Limb (tissue), 2 donors: ENCODE measurements at regions not wholly inside any gene's neighbourhood (a gene's known extent, or its start where the extent isn't known, plus 50 kb on each side); places are given as distances from the start of the nearest gene placed in this dataset.
"Not testable (repeated sequence)": the region's sequence is repeated elsewhere in the genome, so short reads cannot be mapped to it uniquely, and the experiment has no call there.

Experiments
- DNase-seq, 2 donors: peaks; one replicate each; pipeline ENCODE4 v3.0.0-alpha.2; 2016; ENCODE audit errors: extremely low spot score in 2 of 2

DNA sequence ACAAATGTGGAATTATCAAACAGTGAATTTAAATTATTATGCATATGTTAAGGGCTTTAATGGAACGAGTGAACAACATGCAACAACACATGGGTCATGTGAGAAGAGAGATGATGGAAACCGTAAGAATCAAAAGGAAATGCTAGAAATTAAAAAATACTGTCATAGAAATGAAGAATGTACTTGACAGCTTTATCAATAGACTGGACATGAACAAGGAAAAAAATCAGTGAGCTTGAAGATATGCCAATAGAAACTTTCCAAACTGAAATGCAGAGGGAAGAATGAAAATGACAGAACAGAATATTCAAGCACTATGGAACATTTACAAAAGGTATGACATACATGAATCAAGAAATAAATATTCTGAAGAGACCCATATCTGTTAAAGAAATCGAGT, 117.7 kb upstream of the KCNJ3 start:
- DNase-seq: no peak

DNA sequence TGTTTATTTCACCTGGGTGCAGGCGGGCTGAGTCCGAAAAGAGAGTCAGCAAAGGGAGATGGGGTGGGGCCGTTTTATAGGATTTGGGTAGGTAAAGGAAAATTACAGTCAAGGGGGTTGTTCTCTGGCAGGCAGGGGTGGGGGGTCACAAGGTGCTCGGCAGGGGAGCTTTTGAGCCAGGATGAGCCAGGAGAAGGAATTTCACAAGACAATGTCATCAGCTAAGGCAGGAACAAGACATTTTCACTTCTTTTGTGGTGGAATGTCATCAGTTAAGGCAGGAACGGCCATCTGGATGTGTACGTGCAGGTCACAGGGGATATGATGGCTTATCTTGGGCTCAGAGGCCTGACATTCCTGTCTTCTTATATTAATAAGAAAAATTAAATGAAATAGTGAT, 115.8 kb upstream of the KCNJ3 start:
- DNase-seq: not testable (repeated sequence)

DNA sequence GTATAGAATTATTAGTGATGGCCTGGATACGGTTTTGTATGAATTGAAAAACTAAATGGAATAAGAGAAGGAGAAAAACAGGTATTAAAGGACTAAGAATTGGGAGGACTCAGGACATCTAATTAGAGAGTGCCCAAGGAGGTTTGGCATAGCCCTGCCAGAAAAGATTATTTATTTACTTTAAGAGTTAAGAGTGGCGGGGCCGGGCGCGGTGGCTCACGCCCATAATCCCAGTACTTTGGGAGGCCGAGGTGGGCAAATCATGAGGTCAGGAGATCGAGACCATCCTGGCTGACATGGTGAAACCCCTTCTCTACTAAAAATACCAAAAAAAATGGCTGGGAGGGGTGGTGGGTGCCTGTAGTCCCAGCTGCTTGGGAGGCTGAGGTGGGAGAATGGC, 115.2 kb upstream of the KCNJ3 start:
- not testable (repeated sequence) for DNase-seq

DNA sequence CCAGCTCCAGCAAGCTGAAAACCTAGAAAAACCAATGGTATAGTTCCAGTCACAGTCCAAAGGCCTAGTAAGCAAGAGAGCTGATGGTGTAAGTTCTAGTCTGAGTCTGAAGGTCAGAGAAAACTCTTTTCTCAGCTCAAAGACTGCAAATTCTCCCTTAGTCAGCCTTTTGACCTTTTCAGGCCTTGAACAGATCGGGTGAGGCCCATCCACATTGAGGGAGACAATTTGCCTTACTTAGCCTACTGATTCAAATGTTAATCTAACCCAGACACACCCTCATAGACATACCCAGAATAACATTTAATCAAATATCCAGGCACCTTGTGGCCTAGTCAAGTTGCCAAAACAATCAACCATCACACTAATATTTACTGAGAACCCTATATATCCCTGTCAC, 110.8 kb upstream of the KCNJ3 start:
- no peak for DNase-seq

DNA sequence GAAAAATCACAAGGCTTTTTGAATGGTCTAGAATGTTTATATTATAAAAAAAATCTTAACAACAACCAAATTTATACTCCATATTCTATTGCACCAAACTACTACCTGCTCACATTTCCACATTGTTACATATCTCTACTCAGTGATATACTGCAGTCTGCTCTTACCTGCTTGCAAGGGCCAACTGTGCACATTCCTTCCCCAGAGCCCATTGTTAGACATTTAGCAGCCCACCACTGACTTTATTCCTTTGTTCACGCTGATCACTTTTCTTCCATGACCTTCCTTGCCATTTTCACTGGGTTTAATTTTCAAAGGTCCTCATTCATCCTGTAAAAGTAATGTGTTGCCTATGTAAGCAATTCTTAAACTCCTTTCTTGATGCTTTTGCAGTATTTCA, 109.7 kb upstream of the KCNJ3 start:
- DNase-seq: no peak

DNA sequence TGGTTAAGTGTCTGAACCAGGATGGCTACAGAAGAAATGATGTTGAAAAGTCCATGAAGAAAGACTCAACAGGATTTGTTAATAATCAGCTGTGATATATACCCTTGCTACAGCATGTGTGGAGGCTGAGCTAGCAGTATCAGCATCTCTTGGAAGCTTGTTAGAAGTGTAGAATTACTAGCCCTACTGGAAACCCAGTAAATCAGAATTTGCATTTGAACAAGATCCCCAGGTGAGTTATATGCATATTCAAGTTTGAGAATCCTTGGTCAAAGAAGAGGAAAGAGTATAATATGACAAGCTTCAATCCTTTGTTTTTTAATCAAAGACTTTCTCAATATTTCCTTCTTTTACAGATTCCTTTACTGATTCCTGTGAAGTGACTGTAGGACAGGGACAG, 109.0 kb upstream of the KCNJ3 start:
- no peak for DNase-seq

DNA sequence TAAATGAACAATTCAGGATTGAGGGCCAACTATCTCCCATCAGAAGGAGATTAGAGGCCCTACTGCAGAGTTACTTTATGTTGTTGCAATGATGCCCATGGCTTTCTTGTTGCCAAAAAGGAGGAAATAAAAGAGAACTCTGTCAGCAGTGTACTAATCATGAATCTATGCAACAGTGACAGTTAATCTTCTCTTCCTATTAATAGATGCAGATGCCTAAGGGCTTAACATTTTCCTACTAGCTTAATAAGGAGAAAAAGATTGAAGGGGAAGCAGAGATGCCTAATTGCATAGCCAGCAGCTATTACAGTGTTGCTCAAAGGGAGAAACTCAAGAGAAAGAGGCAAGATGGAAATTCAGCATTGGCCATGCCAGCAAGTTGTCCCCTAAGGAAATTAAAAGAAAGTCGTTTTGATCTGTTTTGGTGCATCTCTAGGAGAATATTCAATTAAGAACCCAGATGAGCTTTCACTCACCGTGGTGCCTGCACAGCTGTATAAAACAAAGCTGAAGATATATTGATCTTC, 107.1 kb upstream of the KCNJ3 start:
- no peak for DNase-seq

DNA sequence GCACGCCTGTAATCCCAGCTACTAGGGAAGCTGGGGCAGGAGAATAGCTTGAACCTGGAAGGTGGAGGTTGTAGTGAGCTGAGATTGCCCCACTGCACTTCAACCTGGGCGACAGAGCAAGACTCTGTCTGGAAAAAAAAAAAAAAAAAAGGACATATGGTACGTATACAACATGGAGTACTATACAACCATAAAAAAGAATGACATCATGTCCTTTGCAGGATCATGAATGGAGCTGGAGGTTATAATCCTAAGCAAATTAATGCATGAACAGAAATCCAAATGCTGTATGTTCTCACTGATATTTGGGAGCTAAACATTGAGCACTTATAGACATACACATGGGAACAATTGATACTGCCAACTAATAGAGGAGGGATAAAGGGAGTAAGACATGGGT, 99.3 kb upstream of the KCNJ3 start:
- no peak for DNase-seq

DNA sequence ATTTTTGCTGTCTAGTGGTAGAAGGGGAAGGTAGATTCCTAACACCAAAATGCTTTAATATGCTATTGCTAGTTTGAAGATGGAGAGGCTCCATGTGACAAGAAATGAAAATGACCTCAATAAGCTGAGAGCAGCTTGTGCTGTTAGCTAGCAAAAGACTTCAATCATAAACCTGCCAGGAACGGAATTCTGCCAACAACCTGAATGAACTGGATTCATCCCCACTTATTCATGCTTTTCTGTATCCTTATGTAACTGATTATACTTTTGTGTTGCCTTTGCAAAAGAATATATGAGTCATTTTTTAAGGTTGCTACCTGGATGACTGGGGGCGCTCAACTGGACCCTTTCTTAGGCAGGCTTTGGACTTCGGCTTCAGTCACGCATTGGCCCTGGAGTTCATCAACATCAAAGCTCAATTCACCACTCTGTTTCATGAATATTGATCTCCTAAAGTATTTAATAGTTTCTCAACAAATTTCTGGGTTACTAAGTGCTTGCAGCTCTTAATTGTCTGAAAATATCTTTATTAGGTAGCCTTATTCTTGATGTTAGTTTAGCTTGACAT, 97.5 kb upstream of the KCNJ3 start:
- no peak for DNase-seq

DNA sequence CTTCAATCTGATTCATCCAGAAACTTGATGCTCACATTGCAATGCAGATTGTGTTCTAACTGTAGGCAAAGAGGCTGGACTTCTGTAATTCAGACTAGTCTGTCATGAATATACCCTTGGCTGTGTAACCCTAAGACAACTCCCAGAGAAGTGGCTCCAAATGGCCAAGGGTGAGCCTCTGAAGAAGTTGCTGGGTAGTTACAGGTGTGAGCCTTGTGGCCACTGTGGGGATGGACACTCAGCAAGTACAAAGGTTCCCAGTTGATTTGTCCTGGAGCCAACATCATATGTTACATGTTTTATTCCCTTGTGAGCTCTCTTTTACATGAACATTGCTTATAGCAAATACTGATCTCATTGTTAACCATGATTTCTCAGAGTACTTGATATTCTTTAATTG, 94.8 kb upstream of the KCNJ3 start:
- DNase-seq: no peak

DNA sequence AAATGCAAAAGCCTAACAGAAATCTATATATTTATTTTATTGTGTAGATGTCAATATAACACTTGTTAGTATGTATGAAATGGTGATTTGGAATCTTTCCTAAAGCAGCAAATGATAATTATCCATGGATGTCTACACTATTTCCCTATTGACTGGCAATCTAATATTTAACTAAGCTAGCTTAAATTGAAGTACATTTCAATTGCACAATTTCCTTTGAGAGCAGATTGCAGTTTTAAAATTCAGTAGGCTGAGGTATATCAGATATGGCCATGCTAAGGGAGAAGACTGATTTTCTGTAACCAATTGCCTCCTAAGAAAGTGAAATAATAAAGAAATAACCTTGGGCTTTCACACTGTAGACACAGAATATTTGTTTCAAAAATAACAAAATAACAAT, 90.1 kb upstream of the KCNJ3 start:
- DNase-seq: no peak

DNA sequence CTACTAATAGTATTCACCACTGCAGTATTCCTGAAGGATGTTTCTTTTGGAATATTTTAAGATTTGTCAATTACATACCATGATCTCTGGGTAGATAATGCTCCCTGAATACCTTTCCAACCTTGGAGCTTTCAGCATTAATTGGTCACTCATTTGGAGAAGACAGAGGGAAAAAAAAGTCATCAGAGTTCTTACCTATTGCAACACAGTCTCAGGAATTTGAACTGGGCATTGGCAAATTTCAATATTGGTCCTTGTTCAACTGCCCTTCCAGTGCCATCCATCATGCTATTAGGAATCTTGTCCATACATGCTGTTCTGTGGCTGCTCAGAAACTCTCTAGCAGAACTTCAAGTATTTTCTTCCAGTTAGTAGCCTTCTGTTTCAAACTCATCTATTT, 83.6 kb upstream of the KCNJ3 start:
- no peak for DNase-seq

DNA sequence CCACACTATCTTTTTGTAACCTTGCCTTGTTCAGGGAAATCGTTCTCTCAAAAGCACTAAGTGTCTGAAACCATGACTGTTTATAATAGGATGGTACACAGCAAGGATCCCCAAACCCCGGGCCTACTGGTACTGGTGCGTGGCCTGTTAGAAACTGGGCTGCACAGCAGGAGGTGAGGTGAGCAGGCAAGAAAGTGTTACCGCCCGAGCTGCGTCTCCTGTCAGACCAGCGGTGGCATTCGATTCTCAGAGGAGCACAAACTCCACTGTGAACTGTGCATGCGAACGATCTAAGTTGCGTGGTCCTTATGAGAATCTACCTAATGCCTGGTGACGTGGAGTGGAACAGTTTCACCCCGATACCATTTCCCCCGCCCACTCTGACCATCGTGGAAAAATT, 81.8 kb upstream of the KCNJ3 start:
- DNase-seq: no peak

DNA sequence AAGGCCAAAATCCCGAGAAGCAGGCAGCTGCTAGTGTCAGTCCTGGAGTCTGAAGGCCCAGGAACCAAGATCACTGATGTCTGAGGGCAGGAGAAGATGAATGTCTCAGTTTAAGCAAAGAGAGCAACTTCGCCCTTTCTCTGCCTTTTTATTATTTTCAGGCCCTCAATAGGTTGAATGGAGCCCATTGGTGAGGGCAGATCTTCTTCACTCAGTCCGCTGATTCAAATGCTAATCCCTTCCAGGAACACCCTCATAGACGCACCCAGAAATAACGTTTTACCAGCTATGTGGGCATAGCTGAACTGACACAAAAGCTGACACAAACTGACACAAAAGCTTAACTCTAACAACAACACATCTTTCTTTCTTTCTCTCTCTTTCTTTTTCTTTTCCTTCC, 78.0 kb upstream of the KCNJ3 start:
- no peak for DNase-seq

DNA sequence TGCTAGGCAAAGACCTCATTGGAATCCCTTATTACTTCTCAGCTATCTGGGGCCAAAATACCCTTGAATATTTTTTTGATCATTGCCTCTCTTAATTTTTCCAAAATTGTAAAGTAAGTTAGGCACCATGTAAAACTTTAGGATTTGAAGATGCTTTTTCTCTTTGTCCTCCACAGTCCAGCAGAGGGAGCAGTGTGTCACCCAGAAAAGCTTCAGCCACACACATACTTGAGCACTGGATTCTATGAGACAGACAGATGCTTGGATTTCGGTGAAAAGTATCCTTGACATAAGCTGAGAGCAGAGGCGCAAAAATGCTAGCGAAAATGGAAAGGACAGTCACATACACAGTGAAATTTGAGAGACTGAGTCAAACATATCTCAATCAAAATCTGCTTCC, 74.7 kb upstream of the KCNJ3 start:
- peak; percentile 56 to 64 for DNase-seq

DNA sequence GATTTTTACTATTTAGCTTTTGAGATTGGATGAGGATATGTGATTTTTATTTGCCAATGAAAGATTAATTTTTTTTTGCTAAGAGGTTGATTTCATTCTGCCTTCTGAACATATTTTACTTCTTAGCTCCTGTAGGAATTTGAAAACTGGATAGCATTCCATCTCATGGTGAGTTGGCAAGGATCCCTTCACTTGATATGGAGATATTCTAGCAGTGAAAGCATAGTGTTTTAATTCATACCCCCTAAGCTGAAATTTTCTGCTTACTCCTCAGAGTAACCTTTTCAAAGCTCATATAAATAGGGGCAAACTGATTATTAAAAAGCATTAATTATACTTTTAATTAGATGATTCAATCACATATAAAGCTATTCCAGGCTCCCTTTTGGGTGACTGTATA, 61.0 kb upstream of the KCNJ3 start:
- no peak for DNase-seq

DNA sequence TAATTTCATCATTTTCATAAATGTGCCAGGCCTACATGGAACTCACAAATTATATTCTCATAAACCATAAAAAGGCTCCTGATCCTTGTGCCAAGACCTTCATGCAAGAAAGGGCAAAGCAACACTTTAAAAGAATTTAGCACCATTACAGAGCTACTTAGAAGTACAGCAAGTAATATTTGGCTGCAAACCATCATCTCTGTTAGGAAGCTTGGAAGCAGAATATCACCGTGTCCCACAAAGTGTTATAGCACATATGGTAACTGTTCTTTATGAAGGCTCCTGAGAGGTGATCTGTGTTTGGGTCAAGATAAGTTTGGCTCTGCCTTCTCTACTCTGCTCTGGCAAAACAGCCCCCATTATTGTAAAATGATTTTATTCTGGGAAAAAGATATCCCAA, 59.7 kb upstream of the KCNJ3 start:
- DNase-seq: no peak

DNA sequence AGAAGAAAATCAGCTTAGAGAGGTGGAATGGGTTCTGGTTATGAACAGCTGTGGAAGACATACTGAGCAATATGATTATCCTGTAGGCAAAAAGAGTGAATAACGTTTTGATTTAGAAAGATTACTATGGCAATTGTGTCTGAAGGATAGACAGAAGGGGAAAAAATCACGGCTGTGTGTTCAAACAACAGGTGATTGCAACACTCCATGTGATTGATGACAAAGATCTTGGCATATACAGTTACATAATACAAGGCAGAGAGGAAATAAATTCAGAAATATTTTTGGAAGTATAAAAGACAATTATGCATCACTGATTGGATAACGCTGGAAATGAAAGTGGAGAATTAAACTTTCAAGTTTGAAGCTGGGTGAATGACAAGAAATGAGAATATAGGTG, 58.5 kb upstream of the KCNJ3 start:
- no peak for DNase-seq
